HG03159 (cell line): ENCODE measurements at regions not wholly inside any gene's neighbourhood (a gene's known extent, or its start where the extent isn't known, plus 50 kb on each side); places are given as distances from the start of the nearest gene placed in this dataset.
"Not testable (repeated sequence)": the region's sequence is repeated elsewhere in the genome, so short reads cannot be mapped to it uniquely, and the experiment has no call there.

ENCODE experiments used
- ATAC-seq: cut with Tn5 transposase; IDR thresholded peaks from one replicate; pipeline ENCODE4 v1.9.1; 2021; ENCODE audit warnings: mild to moderate bottlenecking, moderate library complexity; ENCODE audit not compliant: unreplicated experiment

GRCh38 chr21:31537872-31538576 is 121.5 kb upstream of the SOD1 start:
- ATAC-seq: no peak

GRCh38 chr21:31536138-31536537 is 123.4 kb upstream of the SOD1 start:
- ATAC-seq: no peak

- ATAC-seq: no peak
Observed at GRCh38 chr21:31531967-31532366, 127.5 kb upstream of the SOD1 start.

- no peak for ATAC-seq
Observed at GRCh38 chr21:31530897-31531705, 128.4 kb upstream of the SOD1 start.

GRCh38 chr21:31530364-31530763 is 129.1 kb upstream of the SOD1 start:
- ATAC-seq: no peak

- ATAC-seq: no peak
Observed at GRCh38 chr21:31529406-31529805, 130.1 kb upstream of the SOD1 start.

GRCh38 chr21:31526040-31526439 is 133.5 kb upstream of the SOD1 start:
- ATAC-seq: no peak

GRCh38 chr21:31524140-31524539 is 135.4 kb upstream of the SOD1 start:
- no peak for ATAC-seq

GRCh38 chr21:31521515-31521914 is 138.0 kb upstream of the SOD1 start:
- no peak for ATAC-seq

GRCh38 chr21:31520561-31521098 is 138.9 kb upstream of the SOD1 start:
- no peak for ATAC-seq

- ATAC-seq: no peak
Observed at GRCh38 chr21:31518580-31518979, 140.9 kb upstream of the SOD1 start.

- no peak for ATAC-seq
Observed at GRCh38 chr21:31517664-31518414, 141.7 kb upstream of the SOD1 start.

GRCh38 chr21:31515253-31515652 is 144.2 kb upstream of the SOD1 start:
- ATAC-seq: no peak

GRCh38 chr21:31514598-31514997 is 144.9 kb upstream of the SOD1 start:
- ATAC-seq: no peak

- not testable (repeated sequence) for ATAC-seq
Observed at GRCh38 chr21:31513541-31513940, 146.0 kb upstream of the SOD1 start.

GRCh38 chr21:31511999-31512398 is 147.5 kb upstream of the SOD1 start:
- not testable (repeated sequence) for ATAC-seq

- ATAC-seq: no peak
Observed at GRCh38 chr21:31511258-31511657, 148.2 kb upstream of the SOD1 start.

GRCh38 chr21:31509194-31510017 is 150.1 kb upstream of the SOD1 start:
- peak; percentile 34 for ATAC-seq

- ATAC-seq: no peak
Observed at GRCh38 chr21:31505975-31506374, 153.5 kb upstream of the SOD1 start.

GRCh38 chr21:31503939-31504338 is 155.6 kb upstream of the SOD1 start:
- ATAC-seq: no peak
